Breast epithelium (tissue), 3 donors: ENCODE measurements at regions not wholly inside any gene's neighbourhood (a gene's known extent, or its start where the extent isn't known, plus 50 kb on each side); places are given as distances from the start of the nearest gene placed in this dataset.

Experiments used
- CTCF ChIP-seq, 3 donors: fragments of 450-650 bp; IDR thresholded peaks; one replicate each; pipeline ENCODE4 v1.5.1; 2016 to 2017; ENCODE audit warnings: antibody characterized with exemption in 3 of 3, mild to moderate bottlenecking in 3 of 3, moderate library complexity in 3 of 3
- POLR2A ChIP-seq: fragments of 450-650 bp; IDR thresholded peaks from one replicate; pipeline ENCODE4 v1.6.1; 2016; ENCODE audit warnings: antibody characterized with exemption, mild to moderate bottlenecking, moderate library complexity
- POLR2AphosphoS5 ChIP-seq, 3 donors: sonication (generic); formaldehyde crosslinking; IDR thresholded peaks; one replicate each; pipeline ENCODE4 v1.6.1; 2017; ENCODE audit warnings: antibody characterized with exemption in 3 of 3

GRCh38 chr3:101102678-101103296 lies 109.6 kb upstream of the ABI3BP start:
- TF ChIP-seq CTCF (IDR thresholded peaks at IDR 0.05) = no peak
- TF ChIP-seq POLR2AphosphoS5 (IDR thresholded peaks at IDR 0.05) = no peak
- TF ChIP-seq POLR2A = no peak
